Upper lobe of right lung (tissue), 1 donor: ENCODE measurements at regions not wholly inside any gene's neighbourhood (a gene's known extent, or its start where the extent isn't known, plus 50 kb on each side); places are given as distances from the start of the nearest gene placed in this dataset.

Source experiments
- ATAC-seq: fragments of 200-7000 bp; cut with Tn5 transposase; one replicate; pipeline ENCODE4 v1.9.1; 2020; ENCODE audit warnings: mild to moderate bottlenecking, moderate library complexity
- DNase-seq: peaks from one replicate; pipeline ENCODE4 v3.0.0-alpha.2; 2020
- H3K27ac ChIP-seq: fragments of 200-600 bp; one replicate; pipeline ENCODE4 v1.8.0; 2022
- H3K27me3 ChIP-seq: fragments of 200-600 bp; one replicate; pipeline ENCODE4 v1.8.0; 2022; ENCODE audit warnings: mild to moderate bottlenecking
- H3K36me3 ChIP-seq: fragments of 200-600 bp; one replicate; pipeline ENCODE4 v1.8.0; 2022
- H3K4me1 ChIP-seq: fragments of 200-600 bp; one replicate; pipeline ENCODE4 v1.8.0; 2022
- H3K4me3 ChIP-seq: fragments of 200-600 bp; one replicate; pipeline ENCODE4 v1.8.0; 2022; ENCODE audit warnings: mild to moderate bottlenecking
- H3K9me3 ChIP-seq: fragments of 200-600 bp; one replicate; pipeline ENCODE4 v1.8.0; 2022
- intact Hi-C: fragments of 100-400 bp; cut with DNase I; formaldehyde crosslinking; loops from one replicate; pipeline ENCODE4 v1.11.0; 2022
- TF ChIP-seq, protein P1 (sequence below): fragments of 200-600 bp; IDR thresholded peaks from one replicate; pipeline ENCODE4 v1.8.0; 2022; ENCODE audit warnings: antibody characterized with exemption
- donor health status: DM: no; HTN: yes; CAD: no; lungs with severe emphysema.

DNA sequence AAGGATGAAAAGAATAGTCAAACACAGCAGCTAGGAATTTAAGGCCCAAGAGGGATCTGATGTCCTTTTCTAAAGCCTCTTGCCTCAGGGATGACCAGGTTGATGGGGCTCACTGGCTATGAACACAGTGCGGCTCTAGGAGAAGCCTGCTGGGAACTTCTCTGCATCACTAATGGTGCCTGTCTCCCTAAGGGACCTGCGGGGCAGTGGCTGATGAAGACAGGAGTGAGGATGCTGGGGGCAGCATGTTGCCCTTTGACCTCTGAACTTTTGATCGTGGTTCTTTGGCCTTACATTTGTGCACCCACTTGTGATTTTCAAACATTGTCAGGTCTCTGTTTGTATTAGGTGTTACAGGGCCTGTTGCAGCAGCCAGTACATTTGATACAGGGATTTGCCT, 64.9 kb upstream of the KLHL25 start:
- Histone ChIP-seq H3K4me3 (no peak overlapping the region), H3K9me3 (no peaks in the 10 kb centered on the region), H3K27ac (no peak overlapping the region), H3K4me1 (no peaks in the 10 kb centered on the region), H3K36me3 (no peaks in the 10 kb centered on the region), H3K27me3 (peaks cover 20% of the 10 kb centered on the region)
- no peak for ATAC-seq
- TF ChIP-seq, protein P1, sequence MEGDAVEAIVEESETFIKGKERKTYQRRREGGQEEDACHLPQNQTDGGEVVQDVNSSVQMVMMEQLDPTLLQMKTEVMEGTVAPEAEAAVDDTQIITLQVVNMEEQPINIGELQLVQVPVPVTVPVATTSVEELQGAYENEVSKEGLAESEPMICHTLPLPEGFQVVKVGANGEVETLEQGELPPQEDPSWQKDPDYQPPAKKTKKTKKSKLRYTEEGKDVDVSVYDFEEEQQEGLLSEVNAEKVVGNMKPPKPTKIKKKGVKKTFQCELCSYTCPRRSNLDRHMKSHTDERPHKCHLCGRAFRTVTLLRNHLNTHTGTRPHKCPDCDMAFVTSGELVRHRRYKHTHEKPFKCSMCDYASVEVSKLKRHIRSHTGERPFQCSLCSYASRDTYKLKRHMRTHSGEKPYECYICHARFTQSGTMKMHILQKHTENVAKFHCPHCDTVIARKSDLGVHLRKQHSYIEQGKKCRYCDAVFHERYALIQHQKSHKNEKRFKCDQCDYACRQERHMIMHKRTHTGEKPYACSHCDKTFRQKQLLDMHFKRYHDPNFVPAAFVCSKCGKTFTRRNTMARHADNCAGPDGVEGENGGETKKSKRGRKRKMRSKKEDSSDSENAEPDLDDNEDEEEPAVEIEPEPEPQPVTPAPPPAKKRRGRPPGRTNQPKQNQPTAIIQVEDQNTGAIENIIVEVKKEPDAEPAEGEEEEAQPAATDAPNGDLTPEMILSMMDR = no peak
- intact Hi-C loops = no loop called here
- DNase-seq = no peak

DNA sequence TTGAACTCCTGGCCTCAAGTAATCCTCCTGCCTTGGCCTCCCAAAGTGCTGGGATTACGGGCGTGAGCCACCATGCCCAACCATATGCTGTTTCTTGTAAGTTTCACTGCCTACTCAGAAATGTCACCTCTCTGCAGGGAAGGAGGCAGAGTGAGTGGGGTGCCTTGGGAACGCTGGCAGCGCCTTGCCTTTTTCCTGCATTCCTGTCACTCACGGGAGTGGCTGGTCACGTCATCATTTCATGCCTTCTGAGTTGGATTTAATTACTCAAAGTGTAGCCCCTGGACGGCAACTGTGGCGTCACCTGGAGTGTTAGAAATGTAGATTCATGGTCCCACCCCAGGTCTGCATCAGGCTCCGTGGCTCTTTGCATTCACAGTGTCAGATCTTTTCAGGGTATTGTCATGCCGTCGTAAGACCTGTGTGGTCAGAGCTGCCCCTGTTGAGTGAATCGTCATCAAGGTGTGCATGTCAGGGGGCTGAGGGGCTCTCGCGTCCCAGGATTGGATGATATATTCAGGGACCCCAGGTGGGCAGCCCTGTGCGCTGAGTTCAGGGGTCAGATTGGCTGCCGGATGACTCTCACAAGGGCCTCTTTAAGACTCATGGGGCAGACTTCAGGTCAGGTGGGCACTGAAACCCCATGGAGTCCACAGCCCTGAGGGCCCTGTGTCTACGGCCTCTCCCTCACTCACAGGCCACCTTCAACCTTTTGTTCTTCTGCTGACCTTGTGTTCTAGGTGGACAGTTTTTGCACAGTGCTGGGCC, 65.9 kb upstream of the KLHL25 start:
- Histone ChIP-seq H3K4me1 (no peaks in the 10 kb centered on the region), H3K9me3 (no peaks in the 10 kb centered on the region), H3K27me3 (peaks cover 20% of the 10 kb centered on the region), H3K4me3 (no peak overlapping the region), H3K27ac (no peak overlapping the region), H3K36me3 (no peaks in the 10 kb centered on the region)
- TF ChIP-seq, protein P1 = no peak
- intact Hi-C loops = no loop called here
- DNase-seq = no peak
- no peak for ATAC-seq

DNA sequence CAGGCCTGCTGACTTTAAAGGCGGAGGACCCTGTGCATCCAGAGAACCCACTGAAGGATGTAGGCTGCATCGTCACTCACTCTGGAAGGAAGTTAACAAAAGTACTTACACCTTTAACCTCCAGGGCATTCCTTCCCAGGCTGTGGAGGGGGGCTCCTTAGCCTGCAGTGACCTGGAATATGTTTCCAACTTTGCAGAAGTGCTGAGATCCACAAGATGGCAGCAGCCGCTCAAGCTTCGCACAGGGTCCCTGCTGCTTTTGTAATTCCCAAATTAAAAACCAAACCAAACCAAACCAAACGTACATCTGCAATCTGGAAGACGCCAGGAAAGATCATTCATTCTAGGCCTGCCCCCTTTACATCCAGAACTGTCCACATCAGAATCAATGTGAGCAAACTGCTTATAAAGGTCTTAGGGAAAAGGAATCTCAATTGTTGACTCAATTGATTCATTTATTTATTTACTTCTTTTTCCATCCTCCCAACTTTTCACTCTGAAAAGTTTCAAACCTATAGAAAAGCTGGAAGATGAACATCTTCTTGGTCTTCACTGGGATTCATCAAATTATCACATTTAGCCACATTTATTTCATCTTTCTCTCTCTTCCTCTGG, 70.5 kb upstream of the KLHL25 start:
- no peaks in the 10 kb centered on the region for H3K27me3 ChIP-seq
- TF ChIP-seq, protein P1 = peak; percentile 55
- no peak overlapping the region for H3K27ac ChIP-seq
- ATAC-seq (peak; percentile 76), DNase-seq (no peak)
- intact Hi-C loops = no loop called here
- no peaks in the 10 kb centered on the region for H3K4me1 ChIP-seq
- H3K9me3 ChIP-seq = no peaks in the 10 kb centered on the region
- H3K36me3 ChIP-seq = no peaks in the 10 kb centered on the region
- no peak overlapping the region for H3K4me3 ChIP-seq

DNA sequence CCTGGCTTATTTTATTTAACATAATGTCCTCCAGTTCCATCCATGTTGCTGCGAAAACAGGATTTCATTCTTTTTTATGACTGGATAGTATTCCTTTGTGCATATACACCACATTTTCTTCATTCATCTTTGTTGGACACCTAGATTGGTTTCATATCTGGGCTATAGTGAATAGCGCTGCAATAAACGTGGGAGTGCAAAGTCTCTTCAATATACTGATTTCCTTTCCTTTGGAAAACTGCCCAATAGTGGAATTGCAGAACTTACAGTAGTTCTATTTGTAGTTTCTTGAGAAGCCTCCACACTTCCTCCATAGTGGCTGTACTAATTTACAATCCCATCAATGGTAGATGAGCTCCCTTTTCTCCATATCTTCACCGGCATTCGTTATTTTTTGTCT, 72.5 kb upstream of the KLHL25 start:
- no peak overlapping the region for H3K4me3 ChIP-seq
- DNase-seq = no peak
- no peak for ATAC-seq
- H3K27ac ChIP-seq = no peak overlapping the region
- H3K36me3 ChIP-seq = no peaks in the 10 kb centered on the region
- intact Hi-C loops = no loop called here
- TF ChIP-seq, protein P1 = no peak
- no peaks in the 10 kb centered on the region for H3K27me3 ChIP-seq
- no peaks in the 10 kb centered on the region for H3K4me1 ChIP-seq
- no peaks in the 10 kb centered on the region for H3K9me3 ChIP-seq

DNA sequence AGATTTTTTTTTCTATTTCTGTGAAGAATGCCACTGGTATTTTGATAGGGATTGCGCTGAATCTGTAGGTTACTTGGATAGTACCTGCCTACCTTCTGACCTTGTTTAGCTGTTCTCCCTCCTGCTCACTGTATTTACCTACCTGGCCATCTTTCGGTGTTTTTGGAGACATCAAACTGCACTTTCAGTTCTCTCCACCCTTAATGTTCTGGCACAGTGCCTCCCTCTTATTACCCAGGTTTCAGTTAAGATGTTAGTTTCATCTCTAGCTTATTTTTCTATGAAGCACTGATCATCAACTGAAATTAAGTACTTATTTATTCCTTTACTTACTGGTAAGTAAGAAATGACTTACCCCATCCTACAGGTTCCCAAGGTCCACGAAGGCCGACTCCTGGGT, 74.4 kb upstream of the KLHL25 start:
- Histone ChIP-seq H3K27me3 (no peaks in the 10 kb centered on the region), H3K9me3 (no peaks in the 10 kb centered on the region), H3K4me1 (no peaks in the 10 kb centered on the region), H3K4me3 (no peak overlapping the region), H3K27ac (no peak overlapping the region), H3K36me3 (no peaks in the 10 kb centered on the region)
- intact Hi-C loops = no loop called here
- DNase-seq (no peak), ATAC-seq (no peak)
- TF ChIP-seq, protein P1 = no peak
